GM23338 (cell line): ENCODE measurements at regions not wholly inside any gene's neighbourhood (a gene's known extent, or its start where the extent isn't known, plus 50 kb on each side); places are given as distances from the start of the nearest gene placed in this dataset.

Source experiments
- ATAC-seq: fragments of 200-7000 bp; cut with Tn5 transposase; 3 replicates; pipeline ENCODE4 v1.9.1; 2020
- DNase-seq: peaks from one replicate; pipeline ENCODE4 v3.0.0-alpha.2; 2015; ENCODE audit warnings: low spot score
- H2AFZ ChIP-seq: fragments of 200-600 bp; sonication (generic); 2 replicates; pipeline ENCODE4 v1.8.0; 2016; ENCODE audit warnings: antibody characterized with exemption, mild to moderate bottlenecking, moderate library complexity
- H3F3A ChIP-seq: fragments of 200-600 bp; sonication (generic); replicated peaks from 2 replicates; pipeline ENCODE4 v1.8.0; 2017; ENCODE audit warnings: antibody characterized with exemption, mixed run types, low read depth
- H3K27ac ChIP-seq: fragments of 200-600 bp; sonication (generic); 2 replicates; pipeline ENCODE4 v1.6.1; 2016; ENCODE audit warnings: low read depth
- H3K27me3 ChIP-seq: fragments of 200-600 bp; sonication (generic); 2 replicates; pipeline ENCODE4 v1.8.0; 2016; ENCODE audit warnings: mild to moderate bottlenecking, mixed run types, moderate library complexity; ENCODE audit not compliant: insufficient read depth
- H3K36me3 ChIP-seq: fragments of 200-600 bp; sonication (generic); 2 replicates; pipeline ENCODE4 v1.8.0; 2016; ENCODE audit warnings: mild to moderate bottlenecking; ENCODE audit not compliant: insufficient read depth
- H3K4me1 ChIP-seq: fragments of 200-600 bp; sonication (generic); 2 replicates; pipeline ENCODE4 v1.8.0; 2016; ENCODE audit warnings: mild to moderate bottlenecking, moderate library complexity; ENCODE audit not compliant: insufficient read depth
- H3K4me2 ChIP-seq: fragments of 200-600 bp; sonication (generic); 2 replicates; pipeline ENCODE4 v1.7.1; 2017; ENCODE audit warnings: mixed run types
- H3K4me3 ChIP-seq: fragments of 200-600 bp; sonication (generic); 2 replicates; pipeline ENCODE4 v1.6.1; 2016; ENCODE audit warnings: mixed run types
- H3K79me2 ChIP-seq: fragments of 200-600 bp; sonication (generic); replicated peaks from 2 replicates; pipeline ENCODE4 v1.8.0; 2017; ENCODE audit warnings: mild to moderate bottlenecking; ENCODE audit not compliant: insufficient read depth
- H3K9me2 ChIP-seq: fragments of 200-600 bp; sonication (generic); 2 replicates; pipeline ENCODE4 v1.8.0; 2017; ENCODE audit not compliant: insufficient read depth
- H4K20me1 ChIP-seq: fragments of 200-600 bp; sonication (generic); replicated peaks from 2 replicates; pipeline ENCODE4 v1.8.0; 2017; ENCODE audit warnings: mild to moderate bottlenecking; ENCODE audit not compliant: insufficient read depth
- H3K27ac Mint-ChIP-seq: 2 replicates; pipeline ENCODE4 v1.8.0; 2020; ENCODE audit warnings: inconsistent platforms, mild to moderate bottlenecking, moderate library complexity, mixed read lengths
- H3K27me3 Mint-ChIP-seq: 3 replicates; pipeline ENCODE4 v1.8.0; 2022; ENCODE audit warnings: low read depth, mild to moderate bottlenecking, moderate library complexity, mixed read lengths, inconsistent platforms; ENCODE audit not compliant: insufficient read depth, poor library complexity
- H3K36me3 Mint-ChIP-seq: 3 replicates; pipeline ENCODE4 v1.8.0; 2021; ENCODE audit warnings: low read depth, mild to moderate bottlenecking, inconsistent platforms, moderate library complexity, mixed read lengths
- H3K4me1 Mint-ChIP-seq: 3 replicates; pipeline ENCODE4 v1.8.0; 2020; ENCODE audit warnings: mild to moderate bottlenecking, inconsistent platforms, mixed read lengths
- H3K4me3 Mint-ChIP-seq: 3 replicates; pipeline ENCODE4 v1.8.0; 2021; ENCODE audit warnings: moderate library complexity, mild to moderate bottlenecking, inconsistent platforms, mixed read lengths
- H3K9me3 Mint-ChIP-seq: 3 replicates; pipeline ENCODE4 v1.8.0; 2020; ENCODE audit warnings: moderate library complexity, mild to moderate bottlenecking, inconsistent platforms, mixed read lengths
- CREB1 ChIP-seq: fragments of 250-450 bp; sonication (Bioruptor Pico); IDR thresholded peaks from 2 replicates; pipeline ENCODE4 v1.5.0; 2020; ENCODE audit warnings: low read depth, mild to moderate bottlenecking, moderate library complexity
- CTCF ChIP-seq, 2 experiments: fragments of 200-600 bp in 1 of 2; sonication (generic) in 1 of 2; conservative IDR thresholded peaks; 2 replicates each; pipeline versions ENCODE4 v1.5.1 to v1.6.1; 2016 to 2017; ENCODE audit warnings: antibody characterized with exemption in 2 of 2, low read depth in 2 of 2, mild to moderate bottlenecking in 2 of 2, moderate library complexity in 1 of 2
- ETS1 ChIP-seq: IDR thresholded peaks from 2 replicates; pipeline ENCODE4 v1.6.1; 2016; ENCODE audit warnings: antibody characterized with exemption
- JUNB ChIP-seq: IDR thresholded peaks from one replicate; pipeline ENCODE4 v1.6.1; 2016; ENCODE audit warnings: antibody characterized with exemption; ENCODE audit not compliant: unreplicated experiment
- NANOG ChIP-seq: IDR thresholded peaks from 2 replicates; pipeline ENCODE4 v1.6.1; 2016; ENCODE audit warnings: antibody characterized with exemption, borderline replicate concordance
- STAT1 ChIP-seq: IDR thresholded peaks from one replicate; pipeline ENCODE4 v1.6.1; 2016; ENCODE audit warnings: antibody characterized with exemption; ENCODE audit not compliant: unreplicated experiment
- ZNF114 ChIP-seq: fragments of 250-450 bp; sonication (Bioruptor Pico); IDR thresholded peaks from 2 replicates; pipeline ENCODE4 v1.5.0; 2020; ENCODE audit warnings: mild to moderate bottlenecking, moderate library complexity
- ZNF331 ChIP-seq: fragments of 250-450 bp; sonication (Bioruptor Pico); IDR thresholded peaks from 2 replicates; pipeline ENCODE4 v1.5.0; 2020; ENCODE audit warnings: low read depth, mild to moderate bottlenecking, moderate library complexity
- ZNF462 ChIP-seq: fragments of 250-450 bp; sonication (Bioruptor Pico); IDR thresholded peaks from 2 replicates; pipeline ENCODE4 v1.5.0; 2020; ENCODE audit warnings: mild to moderate bottlenecking, moderate library complexity

GRCh38 chr16:17024514-17024913 lies 446.2 kb downstream of the XYLT1 start:
- Mint-ChIP-seq H3K36me3 (no peaks in the 10 kb centered on the region; the same call in 2 of the 3 replicates), H3K27ac (no peak overlapping the region), H3K9me3 (peaks cover 3% of the 10 kb centered on the region; the same call in 1 of the 3 replicates), H3K4me1 (peaks cover 5% of the 10 kb centered on the region; the same call in 2 of the 3 replicates), H3K27me3 (no peaks in the 10 kb centered on the region), H3K4me3 (no peak overlapping the region)
- Histone ChIP-seq H3K79me2 (no peaks in the 10 kb centered on the region), H3K27ac (no peak overlapping the region), H3K9me2 (no peaks in the 10 kb centered on the region), H3K4me2 (no peak overlapping the region), H3K36me3 (no peaks in the 10 kb centered on the region), H3F3A (no peaks in the 10 kb centered on the region), H3K27me3 (no peaks in the 10 kb centered on the region), H4K20me1 (no peaks in the 10 kb centered on the region), H3K4me3 (no peak overlapping the region), H2AFZ (no peak overlapping the region), H3K4me1 (no peaks in the 10 kb centered on the region)
- DNase-seq (no peak), ATAC-seq (no peak)
- no peak for TF ChIP-seq ZNF331 (CRISPR knock-in tag)
- TF ChIP-seq JUNB = no peak

- Histone ChIP-seq H3F3A (no peaks in the 10 kb centered on the region), H4K20me1 (no peaks in the 10 kb centered on the region), H3K27me3 (no peaks in the 10 kb centered on the region), H2AFZ (no peak overlapping the region), H3K4me3 (no peak overlapping the region), H3K4me1 (no peaks in the 10 kb centered on the region), H3K36me3 (no peaks in the 10 kb centered on the region), H3K79me2 (no peaks in the 10 kb centered on the region), H3K27ac (no peak overlapping the region), H3K4me2 (no peak overlapping the region), H3K9me2 (no peaks in the 10 kb centered on the region)
- DNase-seq (no peak), ATAC-seq (no peak)
- H3K27ac Mint-ChIP-seq = no peak overlapping the region
- no peak overlapping the region for H3K4me3 Mint-ChIP-seq
- H3K4me1 Mint-ChIP-seq = peaks cover 5% of the 10 kb centered on the region; the same call in 2 of the 3 replicates
- H3K27me3 Mint-ChIP-seq = no peaks in the 10 kb centered on the region
- H3K9me3 Mint-ChIP-seq = peaks cover 10% of the 10 kb centered on the region; the same call in 2 of the 3 replicates
- H3K36me3 Mint-ChIP-seq = no peaks in the 10 kb centered on the region; the same call in 2 of the 3 replicates
- TF ChIP-seq ETS1 (no peak), ZNF331 (CRISPR knock-in tag) (no peak), STAT1 (no peak), CREB1 (CRISPR knock-in tag) (no peak), CTCF (conservative IDR thresholded peaks at IDR 0.05; ENCODE audit: low read depth in 2 of 2) (no peak), ZNF462 (CRISPR knock-in tag) (no peak), ZNF114 (CRISPR knock-in tag) (no peak), NANOG (no peak)
These were observed 444.0 kb downstream of the XYLT1 start for GRCh38 chr16:17026600-17027242.
